DMS153 treated with DMSO at 0.1 percent for 48 hours (cell line): ENCODE measurements at regions not wholly inside any gene's neighbourhood (a gene's known extent, or its start where the extent isn't known, plus 50 kb on each side); places are given as distances from the start of the nearest gene placed in this dataset.

ENCODE experiments used
- DNase-seq: peaks from one replicate; lab custom pipeline; 2025; ENCODE audit not compliant: unreplicated experiment; lab: John Stamatoyannopoulos, UW

DNA sequence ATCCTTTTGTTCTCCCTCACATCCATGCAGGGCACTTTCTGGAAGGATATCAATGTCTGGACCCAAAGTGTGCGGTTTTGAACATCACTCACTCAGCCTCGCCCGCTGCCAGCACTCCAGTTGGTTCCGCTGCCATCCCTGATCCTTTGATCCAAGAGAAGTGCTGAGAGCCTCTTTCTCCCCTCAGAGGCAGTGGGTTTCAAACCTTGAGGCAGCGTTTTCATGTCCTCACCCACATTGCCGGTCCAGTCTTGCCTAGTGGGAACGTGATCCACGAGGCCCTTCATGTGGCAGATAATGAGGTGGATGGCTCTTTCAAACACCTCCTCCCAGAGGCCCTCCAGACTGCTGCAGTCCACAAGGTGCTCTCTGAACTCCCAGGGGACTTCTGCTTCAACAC is 122.2 kb downstream of the ACTL8 start:
- no peak for DNase-seq

- DNase-seq, result no peak
These were observed 122.8 kb downstream of the ACTL8 start for GRCh38 chr1:17877896-17878295.

DNA sequence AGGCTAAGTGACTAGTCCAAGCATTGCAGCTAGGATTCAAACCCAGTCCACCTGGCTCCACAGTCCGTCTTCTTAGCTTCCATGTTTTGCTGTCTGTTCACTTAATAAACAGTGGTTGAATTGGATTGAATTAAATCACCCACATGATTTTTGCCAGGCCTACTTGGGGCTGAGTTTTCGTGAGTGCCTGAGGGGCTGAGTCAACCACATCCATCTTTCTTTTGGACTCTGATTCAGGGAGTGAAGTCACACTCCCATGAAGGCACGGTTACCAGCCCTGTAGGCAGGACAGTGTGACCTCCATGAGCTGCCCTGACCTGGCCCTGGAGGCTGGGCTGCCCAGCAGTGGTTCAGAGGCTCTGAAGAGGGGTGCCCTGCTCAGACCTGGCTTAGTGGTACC is 123.7 kb downstream of the ACTL8 start:
- no peak for DNase-seq

- no peak for DNase-seq
These were observed 125.3 kb downstream of the ACTL8 start for GRCh38 chr1:17880449-17880848.

DNA sequence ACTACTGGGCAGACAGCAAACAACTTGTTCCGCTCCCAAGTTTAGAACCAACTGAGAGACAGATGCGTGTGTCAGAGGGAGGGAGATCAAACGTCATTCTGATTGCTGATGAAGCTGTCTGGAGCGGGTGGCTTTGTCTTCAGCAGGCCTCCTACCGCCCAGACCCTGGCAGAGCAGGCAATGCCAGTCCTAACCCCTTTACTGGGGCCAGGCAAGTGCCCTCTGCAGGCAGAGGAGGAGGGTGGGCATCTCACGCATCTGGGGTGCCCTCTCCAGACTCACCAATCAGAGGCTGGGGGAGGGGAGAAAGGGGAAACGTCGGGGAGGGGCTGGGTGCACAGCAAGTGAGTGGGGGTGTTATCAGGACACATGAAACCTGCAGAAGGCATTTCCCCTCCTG is 126.6 kb downstream of the ACTL8 start:
- DNase-seq, result no peak

- no peak for DNase-seq
These were observed 128.0 kb downstream of the ACTL8 start for GRCh38 chr1:17883136-17883535.

DNA sequence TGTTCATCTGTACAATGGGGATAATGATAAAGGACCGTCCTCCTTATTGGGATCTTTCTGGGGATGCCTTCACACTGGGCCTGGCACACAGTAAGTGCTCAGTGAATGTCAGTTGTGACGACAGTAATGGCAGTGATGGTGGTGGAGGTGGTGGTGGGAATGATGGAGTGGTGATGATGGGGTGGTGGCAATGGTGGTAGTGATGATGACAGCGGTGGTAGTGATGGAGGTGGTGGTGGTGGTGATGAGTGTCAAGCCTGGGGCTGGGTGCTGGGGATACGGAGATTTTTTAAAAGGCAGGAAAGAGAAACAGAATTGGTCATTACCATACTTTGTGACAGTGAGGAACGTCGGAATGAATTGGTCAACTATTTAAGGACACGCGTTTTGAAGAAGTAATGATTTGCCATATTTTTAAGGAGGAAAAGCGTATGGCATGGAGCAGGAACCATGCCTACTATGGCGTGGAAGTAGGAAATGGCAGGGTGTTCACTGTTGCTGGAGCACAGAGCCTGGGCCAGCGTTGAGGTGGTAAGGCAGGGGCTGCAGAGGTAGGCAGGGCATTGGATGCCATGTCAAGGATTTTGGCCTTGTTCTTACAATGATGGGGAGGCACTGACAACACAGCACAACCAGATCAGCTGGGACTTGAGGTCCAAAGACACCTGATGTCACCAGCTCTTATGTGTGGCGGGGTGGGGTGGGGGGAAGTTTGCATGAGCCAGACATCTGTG is 128.7 kb downstream of the ACTL8 start:
- DNase-seq, result no peak

GRCh38 chr1:17885663-17886320 is 130.7 kb downstream of the ACTL8 start:
- DNase-seq, result no peak

- no peak for DNase-seq
These were observed 131.3 kb downstream of the ACTL8 start for GRCh38 chr1:17886386-17886785.

- DNase-seq, result no peak
These were observed 131.8 kb downstream of the ACTL8 start for GRCh38 chr1:17886838-17887441.

DNA sequence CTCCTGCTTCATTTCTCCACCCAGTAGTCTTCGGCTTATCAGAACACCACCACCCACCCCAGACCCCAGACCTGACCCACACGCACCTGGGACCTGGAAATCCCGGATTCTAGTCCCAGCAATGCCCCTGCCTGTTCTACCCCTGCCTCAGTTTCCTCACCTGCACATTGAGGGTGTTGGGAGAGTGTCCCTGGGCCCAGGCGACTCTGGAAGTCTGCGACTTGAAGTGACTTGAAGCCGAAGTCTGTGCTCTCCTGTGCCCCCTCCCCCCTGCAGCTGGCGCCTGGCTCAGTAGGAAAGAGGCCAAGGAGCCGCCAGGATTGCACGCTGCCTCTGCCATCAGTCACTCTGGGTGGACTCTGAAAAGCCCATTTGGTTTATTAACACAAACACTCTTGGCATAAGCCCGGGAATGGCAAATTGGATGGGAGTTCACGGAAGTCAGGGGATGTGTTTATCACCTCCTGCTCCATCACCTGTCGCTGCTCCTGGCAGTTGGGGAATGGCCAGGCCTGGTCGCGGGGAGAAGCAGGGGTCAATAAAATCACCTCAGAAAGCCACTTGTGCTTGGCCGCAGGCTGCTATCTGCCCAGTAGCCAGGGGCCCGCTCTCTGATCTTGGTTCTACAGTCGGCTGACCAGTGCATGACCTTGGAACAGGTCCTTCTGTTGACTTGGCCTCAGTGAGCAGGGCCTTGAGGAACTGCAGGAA is 132.7 kb downstream of the ACTL8 start:
- DNase-seq, result no peak

GRCh38 chr1:17890056-17890814 is 135.1 kb downstream of the ACTL8 start:
- DNase-seq, result no peak

- DNase-seq, result no peak
These were observed 135.7 kb downstream of the ACTL8 start for GRCh38 chr1:17890815-17891191.

DNA sequence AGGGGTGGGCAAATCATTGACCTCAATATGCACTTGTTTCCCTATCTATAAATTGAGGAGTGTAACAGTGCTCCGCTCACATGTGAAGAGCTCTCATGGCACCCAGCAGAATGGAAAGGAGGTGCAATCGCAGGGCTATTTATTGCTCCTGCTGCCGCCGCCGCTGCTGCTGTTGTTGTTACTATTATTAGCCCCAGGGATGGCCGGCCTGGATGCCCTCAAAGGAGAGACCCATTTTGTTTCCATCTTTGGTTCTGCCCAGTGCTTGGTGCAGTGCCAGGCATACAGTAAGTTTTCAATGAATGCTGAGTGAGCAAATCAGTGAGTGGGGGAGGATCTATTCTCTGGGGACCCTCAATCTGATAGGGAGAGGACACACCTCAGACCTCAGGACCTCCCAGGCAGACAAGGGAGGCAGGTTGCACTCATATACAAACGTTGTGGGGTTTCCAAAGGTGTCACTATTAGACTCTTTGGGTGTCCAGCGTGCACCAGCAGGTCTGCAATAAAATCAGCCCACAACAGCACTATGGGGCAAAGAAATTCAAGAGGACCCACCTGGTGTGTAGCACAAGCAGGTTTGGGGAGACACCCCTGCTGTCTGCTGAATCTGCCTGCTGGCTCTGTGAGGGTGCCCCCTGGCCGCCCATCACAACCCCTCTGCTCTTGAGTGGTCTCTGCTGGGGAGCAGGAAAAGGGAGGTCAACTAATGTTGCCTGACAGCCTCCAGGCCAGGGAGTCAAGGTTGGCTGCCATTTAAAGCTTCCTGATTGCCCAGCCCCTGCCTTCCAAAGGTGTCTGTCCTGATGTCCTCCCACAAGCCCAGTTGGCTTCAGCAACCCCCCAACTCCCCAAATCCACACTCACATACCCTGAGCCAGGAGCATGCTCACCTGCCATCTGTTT is 136.3 kb downstream of the ACTL8 start:
- DNase-seq, result no peak

- no peak for DNase-seq
These were observed 137.1 kb downstream of the ACTL8 start for GRCh38 chr1:17892225-17892624.

DNA sequence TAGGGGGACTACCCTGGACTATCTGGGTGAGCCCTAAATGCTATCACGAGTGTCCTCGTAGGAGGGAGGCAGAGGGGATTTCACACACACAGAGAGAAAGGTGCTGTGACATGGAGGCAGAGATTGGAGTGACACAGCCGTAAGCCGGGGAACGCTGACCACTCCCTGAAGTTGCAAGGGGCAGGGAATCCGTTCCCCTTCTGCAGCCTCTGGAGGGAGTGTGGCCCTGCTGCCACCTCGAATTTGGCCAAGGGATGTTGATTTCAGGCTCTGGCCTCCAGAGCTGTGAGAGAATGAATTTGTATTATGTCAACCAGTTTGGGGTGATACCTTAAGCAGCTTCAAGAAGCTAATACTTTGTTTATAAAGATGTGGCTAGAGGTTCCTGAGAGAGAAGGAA is 137.7 kb downstream of the ACTL8 start:
- DNase-seq, result no peak

DNA sequence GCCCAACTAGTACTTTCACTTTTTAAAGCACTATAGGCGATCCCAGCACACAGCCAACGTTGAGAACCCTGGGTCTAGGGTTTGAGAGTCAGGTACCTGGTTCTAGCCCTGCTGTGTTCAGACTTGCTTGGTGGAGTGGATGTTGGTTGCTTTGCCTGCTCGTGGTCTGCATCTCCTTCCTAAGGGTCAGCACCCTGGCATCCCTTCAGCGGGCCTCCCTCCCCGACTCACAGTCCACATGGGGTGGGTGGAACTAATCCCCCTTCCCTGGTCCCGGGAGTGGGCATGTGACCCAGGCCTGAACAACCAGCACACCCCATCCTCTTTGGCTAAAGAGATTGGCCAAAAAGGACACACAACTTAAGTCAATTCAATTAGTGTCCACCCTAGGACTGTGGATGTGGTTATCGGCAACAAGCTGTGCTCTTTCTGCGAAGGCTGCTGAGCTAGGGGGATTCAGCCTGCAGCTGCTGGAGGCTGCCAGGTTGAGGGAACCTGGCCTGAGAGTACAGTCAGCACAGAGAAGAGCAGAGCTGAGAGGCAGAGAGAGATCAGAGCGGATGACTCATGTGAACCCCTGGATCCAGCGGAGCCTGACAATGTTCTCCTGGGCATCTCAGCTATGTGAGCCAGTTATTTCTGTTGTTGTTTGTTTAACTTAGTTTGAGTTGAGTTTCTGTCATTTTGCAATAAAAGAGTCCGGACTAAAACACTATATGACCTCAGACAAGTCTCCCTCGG is 138.9 kb downstream of the ACTL8 start:
- DNase-seq, result no peak

DNA sequence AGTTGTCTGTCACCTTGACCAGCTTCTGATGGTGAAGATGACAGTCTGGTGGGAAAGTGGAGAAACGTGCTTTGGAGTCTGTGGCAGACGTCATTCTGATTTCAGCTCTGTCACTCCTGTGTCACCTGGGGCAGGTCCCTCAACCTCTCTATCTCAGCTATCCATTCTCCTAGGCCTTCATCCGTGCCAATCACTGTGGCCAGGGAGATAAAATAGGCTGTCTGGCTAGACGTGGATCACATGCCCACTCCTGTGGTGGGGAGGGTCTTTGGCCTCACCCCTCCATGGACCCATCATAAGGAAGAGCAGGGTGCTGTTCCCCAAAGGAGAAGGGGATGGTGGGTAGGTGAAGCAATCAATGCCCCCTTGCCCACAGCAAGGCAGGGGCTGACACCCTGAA is 140.3 kb downstream of the ACTL8 start:
- DNase-seq, result no peak

DNA sequence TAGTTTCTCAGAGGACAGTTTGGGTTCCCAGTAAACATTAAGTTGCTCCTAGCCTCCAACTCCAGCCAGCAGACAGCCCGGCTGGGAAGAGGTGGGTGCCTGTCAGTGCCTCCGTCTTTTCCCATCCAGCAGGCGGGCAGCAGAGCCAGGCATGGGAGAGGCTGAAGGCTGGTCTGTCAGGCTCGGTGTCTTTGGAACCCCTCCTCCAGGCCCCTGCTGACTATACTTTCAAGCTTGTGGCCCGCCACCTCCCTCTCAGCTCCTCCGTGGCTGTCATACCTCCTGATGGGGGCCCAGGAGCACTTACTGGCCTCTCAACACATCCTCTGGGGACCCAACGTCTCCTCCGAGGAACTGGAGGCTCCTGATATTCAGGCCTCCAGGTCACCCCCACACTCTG is 140.9 kb downstream of the ACTL8 start:
- DNase-seq, result no peak
